RCC 7860 (cell line): ENCODE measurements at regions not wholly inside any gene's neighbourhood (a gene's known extent, or its start where the extent isn't known, plus 50 kb on each side); places are given as distances from the start of the nearest gene placed in this dataset.
"Not testable (repeated sequence)": the region's sequence is repeated elsewhere in the genome, so short reads cannot be mapped to it uniquely, and the experiment has no call there.

ENCODE experiments used
- DNase-seq: peaks from one replicate; pipeline ENCODE4 v3.0.0-alpha.2; 2015; ENCODE audit warnings: low spot score
- FAIRE-seq: peaks from 2 replicates; lab custom pipeline; 2012; peaks lifted over from hg19 to GRCh38; lab: Jason Lieb, UNC

GRCh38 chr2:124967325-124967724 is 942.2 kb downstream of the CNTNAP5 start:
- DNase-seq, result no peak
- no peak for FAIRE-seq

GRCh38 chr2:124970030-124970429 is 944.9 kb downstream of the CNTNAP5 start:
- no peak for DNase-seq
- no peak for FAIRE-seq

GRCh38 chr2:124973396-124973795 is 948.3 kb downstream of the CNTNAP5 start:
- DNase-seq (peak; percentile 84), FAIRE-seq (peak; percentile 92)

- DNase-seq (no peak), FAIRE-seq (no peak)
Measured at GRCh38 chr2:124975224-124975623, 950.1 kb downstream of the CNTNAP5 start.

DNA sequence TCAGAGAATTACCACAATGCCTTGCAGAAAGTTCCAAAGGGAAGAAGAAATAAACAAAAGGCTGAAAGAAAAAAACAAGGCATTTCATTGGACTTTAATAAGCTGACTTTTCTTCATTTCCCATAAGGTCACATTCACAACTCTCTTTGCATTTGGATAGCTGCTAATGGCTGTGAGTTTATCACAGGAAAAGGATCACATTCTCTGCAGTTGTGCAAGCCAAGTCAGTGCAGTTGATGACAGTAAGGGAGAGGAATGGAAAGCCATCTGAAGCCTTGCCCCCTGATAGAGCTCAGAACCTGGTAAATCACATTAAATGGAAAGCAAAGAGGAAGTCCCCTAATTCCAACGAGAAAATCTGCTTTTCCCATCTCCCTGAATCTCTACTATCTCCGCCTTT is 950.6 kb downstream of the CNTNAP5 start:
- FAIRE-seq, result no peak
- DNase-seq, result no peak

DNA sequence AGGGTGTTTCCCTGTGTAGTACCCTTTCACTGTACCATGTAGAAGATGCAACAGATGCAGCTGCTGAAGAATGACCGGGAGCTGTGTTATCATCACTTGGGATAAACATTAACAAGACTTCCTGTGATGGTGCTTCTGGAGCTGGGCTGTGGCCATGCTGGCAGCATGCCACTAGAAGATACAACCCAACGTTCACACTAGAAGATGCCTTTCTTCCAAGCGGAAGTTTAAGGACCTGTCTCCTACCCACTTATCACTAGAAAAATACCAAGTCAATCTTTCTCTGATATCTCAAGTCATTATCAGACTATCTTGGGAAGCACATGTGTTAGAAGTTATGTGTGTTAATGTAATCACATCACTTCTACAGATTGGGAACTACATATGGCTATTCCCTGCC is 953.5 kb downstream of the CNTNAP5 start:
- FAIRE-seq (peak; percentile 90), DNase-seq (peak; percentile 87)

GRCh38 chr2:124983595-124983994 is 958.5 kb downstream of the CNTNAP5 start:
- DNase-seq, result peak; percentile 94
- peak; percentile 98 for FAIRE-seq

DNA sequence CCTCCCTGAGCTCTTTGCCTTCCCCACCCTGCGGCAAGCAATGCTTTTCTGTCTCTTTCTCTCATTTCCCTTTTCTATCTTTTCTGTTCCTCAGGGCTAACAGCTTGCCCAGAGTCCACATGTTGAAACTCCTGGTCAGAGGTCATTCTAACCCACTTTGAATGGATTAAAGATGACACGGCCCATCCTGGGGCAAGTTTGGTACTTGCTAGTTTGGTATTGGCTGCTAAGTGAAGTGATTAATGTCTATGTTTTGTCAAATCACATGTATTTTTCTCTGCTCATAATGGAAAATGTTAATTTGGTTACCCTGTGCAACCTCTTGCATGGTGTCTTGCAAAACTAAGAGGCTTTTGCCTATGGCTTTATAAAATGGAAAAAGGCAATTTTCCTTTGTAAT is 960.2 kb downstream of the CNTNAP5 start:
- DNase-seq, result no peak
- FAIRE-seq, result no peak

DNA sequence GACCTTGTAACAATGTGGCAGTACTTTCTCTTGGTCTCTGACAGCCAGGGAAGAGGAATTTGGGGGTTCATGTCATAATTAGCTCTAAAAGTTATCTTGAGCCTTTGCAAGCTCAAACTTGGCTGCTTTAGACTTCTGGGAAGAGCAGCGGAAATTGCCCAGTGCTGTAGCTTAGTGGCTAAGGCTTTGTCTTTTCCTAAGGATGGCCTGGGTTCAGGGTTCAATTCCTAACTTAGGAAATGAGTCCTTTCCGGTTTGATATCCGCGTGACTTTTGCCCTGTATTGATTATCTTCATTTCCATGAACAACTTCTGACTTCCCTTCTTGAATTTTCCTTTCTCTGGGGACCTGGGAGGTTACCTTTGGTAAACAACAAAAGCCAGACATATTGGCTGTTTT is 961.0 kb downstream of the CNTNAP5 start:
- DNase-seq, result no peak
- no peak for FAIRE-seq

DNA sequence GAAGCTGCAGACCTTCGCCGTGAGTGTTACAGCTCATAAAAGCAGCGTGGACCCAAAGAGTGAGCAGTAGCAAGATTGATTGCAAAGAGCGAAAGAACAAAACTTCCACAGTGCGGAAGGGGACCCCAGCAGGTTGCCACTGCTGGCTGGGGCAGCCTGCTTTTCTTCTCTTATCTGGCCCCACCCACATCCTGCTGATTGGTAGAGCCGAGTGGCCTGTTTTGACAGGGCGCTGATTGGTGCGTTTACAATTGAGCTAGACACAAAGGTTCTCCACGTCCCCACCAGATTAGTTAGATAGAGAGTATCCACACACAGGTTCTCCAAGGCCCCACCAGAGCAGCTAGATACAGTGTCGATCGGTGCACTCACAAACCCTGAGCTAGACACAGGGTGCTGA is 961.8 kb downstream of the CNTNAP5 start:
- FAIRE-seq, DNase-seq: not testable (repeated sequence)

DNA sequence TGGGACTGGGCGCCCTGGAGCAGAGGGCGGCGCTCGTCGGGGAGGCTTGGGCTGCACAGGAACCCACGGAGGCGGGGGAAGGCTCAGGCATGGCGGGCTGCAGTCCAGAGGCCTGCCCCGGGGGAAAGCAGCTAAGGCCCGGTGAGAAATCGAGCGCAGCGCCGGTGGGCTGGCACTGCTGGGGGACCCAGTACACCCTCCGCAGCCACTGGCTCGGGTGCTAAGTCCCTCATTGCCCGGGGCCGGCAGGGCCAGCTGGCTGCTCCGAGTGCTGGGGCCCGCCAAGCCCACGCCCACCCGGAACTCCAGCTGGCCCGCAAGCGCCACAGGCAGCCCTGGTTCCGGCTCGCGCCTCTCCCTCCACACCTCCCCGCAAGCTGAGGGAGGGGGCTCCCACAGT is 962.3 kb downstream of the CNTNAP5 start:
- not testable (repeated sequence) for DNase-seq, FAIRE-seq

GRCh38 chr2:124988111-124988510 is 963.0 kb downstream of the CNTNAP5 start:
- no peak for DNase-seq
- FAIRE-seq, result no peak

DNA sequence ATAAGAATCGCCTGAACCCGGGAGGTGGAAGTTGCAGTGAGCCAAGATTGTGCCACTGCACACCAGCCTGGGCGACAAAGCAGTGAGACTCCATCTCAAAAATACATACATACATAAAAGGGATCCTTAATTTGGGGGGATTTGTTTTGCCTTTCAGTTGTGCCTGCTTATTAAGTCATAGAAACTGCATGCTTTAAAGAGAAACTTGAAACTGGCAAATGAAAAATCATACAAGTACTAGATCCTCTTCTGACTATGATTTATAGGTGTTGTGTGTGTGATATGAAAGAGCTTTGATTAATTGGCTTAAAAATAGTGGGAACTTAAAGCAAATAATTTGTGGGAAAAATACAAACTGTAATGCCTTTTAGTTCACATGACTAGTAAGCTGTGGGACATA is 963.7 kb downstream of the CNTNAP5 start:
- no peak for FAIRE-seq
- DNase-seq, result no peak

DNA sequence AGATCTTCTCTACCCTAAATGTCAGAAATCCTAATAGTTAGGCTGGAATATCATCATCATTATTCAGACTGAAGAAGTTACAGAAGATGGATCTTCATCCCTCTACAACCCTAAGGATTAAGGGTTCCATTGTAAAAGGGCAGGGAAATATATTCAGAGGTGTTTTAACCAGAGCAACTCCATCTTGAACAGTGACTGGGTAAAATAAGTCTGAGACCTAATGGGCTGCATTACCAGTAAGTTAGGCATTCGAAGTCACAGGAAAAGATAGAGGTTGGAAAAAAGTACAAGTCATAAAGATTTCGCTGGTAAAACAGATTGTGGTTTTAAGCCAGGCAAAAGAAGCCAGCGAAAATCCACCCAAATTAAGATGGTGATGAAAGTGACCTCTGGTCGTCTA is 968.7 kb downstream of the CNTNAP5 start:
- FAIRE-seq (no peak), DNase-seq (no peak)

- no peak for FAIRE-seq
- DNase-seq, result no peak
Measured at GRCh38 chr2:124995185-124995912, 970.3 kb downstream of the CNTNAP5 start.

DNA sequence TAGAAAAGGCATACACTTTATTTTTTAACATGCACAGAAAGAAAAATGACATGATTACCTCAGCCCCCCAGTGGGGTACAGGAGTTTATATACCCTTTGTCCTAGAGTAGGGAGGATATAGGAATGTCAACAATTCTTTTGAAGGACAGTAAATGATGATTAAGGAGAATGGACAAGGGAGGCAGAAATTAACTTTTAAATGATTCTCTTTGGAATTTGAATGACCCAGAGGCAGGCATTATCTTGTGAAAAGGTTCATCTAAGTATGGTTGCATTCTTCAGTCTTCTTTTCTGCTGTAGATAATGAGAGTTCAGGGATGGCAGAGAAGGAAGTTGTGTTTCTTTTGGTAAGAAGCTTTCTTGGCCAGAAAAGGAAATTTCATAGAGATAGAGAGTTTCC is 971.3 kb downstream of the CNTNAP5 start:
- DNase-seq (no peak), FAIRE-seq (no peak)

DNA sequence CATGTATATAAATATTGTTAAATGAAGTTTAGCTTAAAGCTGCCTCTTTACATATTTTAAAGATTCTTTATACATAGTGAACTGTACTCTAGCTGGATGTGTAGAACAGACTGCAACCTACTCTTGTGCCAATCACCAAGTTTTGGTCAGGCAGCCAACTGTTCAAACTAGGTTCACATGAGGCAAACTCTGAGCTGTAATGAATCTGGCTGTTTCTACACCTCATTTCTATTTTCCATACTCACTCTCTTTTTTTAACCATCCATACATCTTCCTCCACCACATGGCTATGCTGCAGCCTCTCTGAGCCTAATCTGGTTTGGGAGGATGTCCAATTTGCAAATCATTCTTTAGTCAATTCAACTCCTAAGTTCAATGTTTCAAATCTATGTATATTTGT is 974.8 kb downstream of the CNTNAP5 start:
- FAIRE-seq, result no peak
- DNase-seq, result no peak

DNA sequence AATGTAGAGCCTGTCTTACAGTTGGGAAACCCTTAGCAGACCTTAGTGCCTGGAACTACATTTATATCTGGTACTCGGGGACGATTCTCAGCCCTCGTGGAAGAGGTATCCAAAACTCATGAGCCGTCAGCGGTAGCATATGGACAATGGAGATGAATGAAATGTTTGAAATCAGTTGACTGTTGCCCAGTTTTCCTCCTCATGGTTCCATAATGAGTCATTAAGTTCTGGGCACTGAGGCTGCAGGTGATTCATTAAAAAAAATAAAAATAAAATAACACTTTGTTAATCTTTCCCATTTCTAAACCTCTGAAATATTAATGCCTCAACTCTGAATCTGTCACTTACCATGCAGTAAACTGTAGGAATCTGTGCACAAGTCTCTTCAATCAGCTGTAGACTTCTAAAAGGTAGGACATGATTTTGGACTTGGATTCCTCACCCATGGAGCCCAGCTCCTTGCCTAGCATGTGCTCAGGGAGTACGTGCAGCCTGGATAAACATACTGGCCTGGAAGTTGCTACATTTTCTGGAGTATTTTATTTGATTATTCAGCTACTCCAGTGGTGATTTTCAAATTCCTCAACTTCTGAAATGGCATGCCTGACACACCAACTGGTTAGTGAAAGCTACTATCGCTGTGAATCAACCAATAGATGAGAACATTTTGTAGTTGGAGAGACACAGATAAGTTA is 979.2 kb downstream of the CNTNAP5 start:
- FAIRE-seq, result no peak
- peak; percentile 38 for DNase-seq

DNA sequence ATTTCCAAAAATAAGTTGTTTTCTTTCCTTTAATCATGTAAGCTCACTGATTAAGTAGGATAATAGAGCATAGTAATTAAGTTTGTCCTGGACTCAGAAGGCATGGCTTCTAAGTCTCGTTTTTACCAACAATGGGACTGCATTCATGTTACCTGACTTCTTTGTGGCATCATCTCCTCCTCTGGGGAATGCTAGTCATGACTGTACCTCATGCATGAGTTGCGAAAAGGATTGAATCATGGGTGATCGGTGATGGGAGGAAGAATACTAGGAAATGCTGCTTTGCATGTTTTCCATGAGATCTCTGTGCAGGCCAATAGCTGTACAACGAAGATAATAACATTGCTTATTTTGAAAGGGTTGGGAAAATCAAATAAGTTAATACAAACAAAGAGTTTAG is 981.6 kb downstream of the CNTNAP5 start:
- FAIRE-seq (no peak), DNase-seq (no peak)

DNA sequence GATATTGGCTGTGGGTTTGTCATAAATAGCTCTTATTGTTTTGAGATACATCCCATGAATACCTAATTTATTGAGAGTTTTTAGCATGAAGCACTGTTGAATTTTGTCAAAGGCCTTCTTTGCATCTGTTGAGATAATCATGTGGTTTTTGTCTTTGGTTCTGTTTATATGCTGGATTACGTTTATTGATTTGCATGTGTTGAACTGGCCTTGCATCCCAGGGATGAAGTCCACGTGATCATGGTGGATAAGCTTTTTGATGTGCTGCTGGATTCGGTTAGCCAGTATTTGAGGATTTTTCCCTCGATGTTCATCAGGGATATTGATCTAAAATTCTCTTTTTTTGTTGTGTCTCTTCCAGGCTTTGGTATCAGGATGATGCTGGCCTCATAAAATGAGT is 1003.6 kb downstream of the CNTNAP5 start:
- not testable (repeated sequence) for FAIRE-seq, DNase-seq

DNA sequence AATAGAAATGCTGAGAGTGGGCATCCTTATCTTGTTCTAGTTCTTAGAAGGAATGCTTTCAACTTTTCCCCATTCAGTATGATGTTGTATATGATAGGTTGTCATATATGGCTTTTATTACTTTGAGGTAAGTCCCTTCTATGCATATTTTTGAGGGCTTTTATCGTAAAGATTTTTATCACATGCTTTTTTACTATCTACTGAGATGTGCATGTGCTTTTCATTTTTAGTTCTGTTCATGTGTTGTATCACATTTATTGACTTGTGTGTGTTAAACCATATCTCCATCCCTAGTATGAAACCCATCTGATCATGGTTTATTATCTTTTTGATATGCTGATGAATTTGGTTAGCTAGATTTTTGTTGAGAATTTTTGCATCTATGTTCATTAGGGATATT is 1008.8 kb downstream of the CNTNAP5 start:
- DNase-seq, result no peak
- no peak for FAIRE-seq

- DNase-seq, result no peak
- FAIRE-seq, result no peak
Measured at GRCh38 chr2:125037135-125037653, 1012.1 kb downstream of the CNTNAP5 start.
